Testis (tissue), 2 donors: ENCODE measurements at regions not wholly inside any gene's neighbourhood (a gene's known extent, or its start where the extent isn't known, plus 50 kb on each side); places are given as distances from the start of the nearest gene placed in this dataset.
"Not testable (repeated sequence)": the region's sequence is repeated elsewhere in the genome, so short reads cannot be mapped to it uniquely, and the experiment has no call there.

ENCODE experiments used
- DNase-seq: peaks from one replicate; pipeline ENCODE4 v3.0.0-alpha.2; 2019
- H3K27ac ChIP-seq, 2 donors: fragments of 200-600 bp; sonication (generic); one replicate each; pipeline ENCODE4 v1.5.1; 2019
- H3K27me3 ChIP-seq: fragments of 200-600 bp; sonication (generic); one replicate; pipeline ENCODE4 v1.5.1; 2019
- H3K36me3 ChIP-seq: fragments of 200-600 bp; sonication (generic); one replicate; pipeline ENCODE4 v1.5.1; 2017; ENCODE audit warnings: low read depth; ENCODE audit errors: missing control alignments
- H3K4me1 ChIP-seq: fragments of 200-600 bp; sonication (generic); one replicate; pipeline ENCODE4 v1.5.1; 2019
- H3K4me3 ChIP-seq, 2 donors: fragments of 200-600 bp; sonication (generic); one replicate each; pipeline ENCODE4 v1.5.1; 2017 to 2019
- H3K9me3 ChIP-seq: fragments of 200-600 bp; sonication (generic); one replicate; pipeline ENCODE4 v1.5.1; 2017
- CTCF ChIP-seq, 3 experiments: fragments of 450-650 bp in 2 of 3; fragments of 200-600 bp in 1 of 3; sonication (generic) in 1 of 3; IDR thresholded peaks; one replicate each; pipeline ENCODE4 v1.5.1; 2016 to 2019; ENCODE audit warnings: antibody characterized with exemption in 3 of 3, mild to moderate bottlenecking in 2 of 3, moderate library complexity in 1 of 3
- POLR2A ChIP-seq: fragments of 450-650 bp; IDR thresholded peaks from one replicate; pipeline ENCODE4 v1.6.1; 2017; ENCODE audit warnings: antibody characterized with exemption, mild to moderate bottlenecking, moderate library complexity
- WGBS, 2 donors: methylation state at CpG; one replicate each; pipeline ENCODE4 v1.1.5; 2018; 5-methylcytosine and 5-hydroxymethylcytosine counted together
- intact Hi-C: fragments of 100-400 bp; cut with DNase I; formaldehyde crosslinking; loops from one replicate; pipeline ENCODE4 v1.15.1; 2023; ENCODE audit warnings: low total_unique reads

DNA sequence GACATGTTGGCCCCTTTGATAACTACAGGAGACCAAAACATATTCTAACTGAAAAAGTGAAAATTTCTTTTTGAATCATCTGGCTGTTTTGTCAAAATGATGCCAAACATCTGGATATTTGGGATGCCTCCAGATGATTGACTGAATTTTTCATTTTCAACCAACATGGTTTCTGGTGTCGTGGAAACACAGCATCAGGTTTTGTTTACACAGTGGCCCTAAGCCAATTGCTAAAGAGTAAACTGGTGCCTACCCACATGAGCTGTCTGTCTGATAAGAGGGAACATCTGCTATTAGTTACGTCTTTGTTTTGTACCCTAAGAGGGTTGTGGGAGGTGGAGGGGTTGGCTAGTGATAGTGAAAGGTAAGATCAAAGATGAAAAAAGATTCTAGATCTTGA is 204.8 kb downstream of the KCNK2 start:
- Histone ChIP-seq H3K4me1 (no peaks in the 10 kb centered on the region), H3K27ac (no peak overlapping the region), H3K27me3 (no peaks in the 10 kb centered on the region), H3K36me3 (no peaks in the 10 kb centered on the region), H3K9me3 (no peaks in the 10 kb centered on the region), H3K4me3 (no peak overlapping the region)
- DNase-seq = no peak
- no peak for TF ChIP-seq POLR2A
- TF ChIP-seq CTCF (IDR thresholded peaks at IDR 0.05) = no peak
- intact Hi-C loops = no loop called here
- WGBS, 2 donors = 49 to 52% methylated on average over 2 of the region's 2 CpGs

GRCh38 chr1:215290018-215290417 is 207.5 kb downstream of the KCNK2 start:
- TF ChIP-seq POLR2A (no peak), CTCF (IDR thresholded peaks at IDR 0.05) (no peak)
- DNase-seq = no peak
- Histone ChIP-seq H3K9me3 (no peaks in the 10 kb centered on the region), H3K4me3 (no peak overlapping the region), H3K4me1 (no peaks in the 10 kb centered on the region), H3K36me3 (no peaks in the 10 kb centered on the region), H3K27me3 (no peaks in the 10 kb centered on the region), H3K27ac (no peak overlapping the region)
- intact Hi-C loops = no loop called here

- H3K27ac ChIP-seq = no peak overlapping the region
- DNase-seq = no peak
- no peaks in the 10 kb centered on the region for H3K4me1 ChIP-seq
- intact Hi-C loops = no loop called here
- 83% methylated on average over 1 of the region's 1 CpG for WGBS, 2 donors
- H3K36me3 ChIP-seq = no peaks in the 10 kb centered on the region
- H3K9me3 ChIP-seq = no peaks in the 10 kb centered on the region
- no peaks in the 10 kb centered on the region for H3K27me3 ChIP-seq
- TF ChIP-seq POLR2A (no peak), CTCF (IDR thresholded peaks at IDR 0.05) (no peak)
- H3K4me3 ChIP-seq = no peak overlapping the region
Observed at GRCh38 chr1:215292932-215293331, 210.4 kb downstream of the KCNK2 start.

GRCh38 chr1:215306426-215306825 is 223.9 kb downstream of the KCNK2 start:
- Histone ChIP-seq H3K27me3 (no peaks in the 10 kb centered on the region), H3K4me3 (no peak overlapping the region), H3K4me1 (no peaks in the 10 kb centered on the region), H3K9me3 (no peaks in the 10 kb centered on the region), H3K36me3 (no peaks in the 10 kb centered on the region), H3K27ac (no peak overlapping the region)
- no peak for DNase-seq
- WGBS, 2 donors = 52 to 59% methylated on average over 2 of the region's 2 CpGs
- intact Hi-C loops = no loop called here
- no peak for TF ChIP-seq POLR2A
- TF ChIP-seq CTCF (IDR thresholded peaks at IDR 0.05) = no peak

DNA sequence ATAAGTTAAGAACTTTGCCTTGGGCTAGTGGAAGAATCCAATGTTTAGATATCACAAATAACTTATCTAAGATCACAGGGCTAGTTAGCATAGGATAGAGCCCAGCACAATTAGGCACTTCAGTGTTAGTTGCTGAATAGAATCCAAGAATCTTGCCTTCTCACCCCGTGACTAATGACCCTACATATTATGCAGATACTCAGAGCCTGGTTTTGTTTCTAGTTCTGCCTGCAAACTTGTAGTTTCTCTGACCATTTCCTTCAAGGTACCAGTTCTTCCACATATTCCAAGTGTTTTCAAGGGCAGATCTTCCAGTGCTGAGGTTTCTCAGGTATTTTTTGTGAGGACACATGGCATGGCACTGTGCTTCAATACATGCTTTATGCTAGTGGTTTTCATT is 239.3 kb downstream of the KCNK2 start:
- Histone ChIP-seq H3K9me3 (no peaks in the 10 kb centered on the region), H3K4me1 (no peaks in the 10 kb centered on the region), H3K36me3 (no peaks in the 10 kb centered on the region), H3K27me3 (no peaks in the 10 kb centered on the region), H3K27ac (no peak overlapping the region), H3K4me3 (no peak overlapping the region)
- DNase-seq = no peak
- 57 to 67% methylated on average over 1 of the region's 1 CpG for WGBS, 2 donors
- intact Hi-C loops = no loop called here
- TF ChIP-seq POLR2A (no peak), CTCF (IDR thresholded peaks at IDR 0.05) (no peak)

- H3K4me3 ChIP-seq, H3K27ac ChIP-seq, H3K36me3 ChIP-seq, H3K4me1 ChIP-seq, DNase-seq, H3K27me3 ChIP-seq, intact Hi-C loops, H3K9me3 ChIP-seq: not testable (repeated sequence)
- 53 to 90% methylated on average over 3 of the region's 3 CpGs for WGBS, 2 donors
Observed at GRCh38 chr1:215323992-215324391, 241.5 kb downstream of the KCNK2 start.
